Right lobe of liver (tissue), 6 donors: ENCODE measurements at regions not wholly inside any gene's neighbourhood (a gene's known extent, or its start where the extent isn't known, plus 50 kb on each side); places are given as distances from the start of the nearest gene placed in this dataset.

Experiments
- ATAC-seq, 4 donors: fragments of 200-7000 bp; cut with Tn5 transposase; one replicate each; pipeline ENCODE4 v1.9.1; 2020; ENCODE audit warnings: mild to moderate bottlenecking in 4 of 4, moderate library complexity in 4 of 4
- DNase-seq, 3 donors: peaks; one replicate each; pipeline ENCODE4 v3.0.0-alpha.2; 2020
- H3K27ac ChIP-seq, 3 donors: fragments of 200-600 bp; one replicate each; pipeline ENCODE4 v1.8.0; 2022
- H3K27me3 ChIP-seq, 2 donors: fragments of 200-600 bp; one replicate each; pipeline ENCODE4 v1.8.0; 2022
- H3K36me3 ChIP-seq, 4 donors: fragments of 200-600 bp; sonication (generic) in 1 of 4; one replicate each; pipeline versions ENCODE4 v1.5.1 to v1.8.0; 2017 to 2022; ENCODE audit warnings: control low read depth in 1 of 4
- H3K4me1 ChIP-seq, 4 donors: fragments of 200-600 bp; sonication (generic) in 1 of 4; one replicate each; pipeline versions ENCODE4 v1.5.1 to v1.8.0; 2017 to 2022; ENCODE audit warnings: control low read depth in 1 of 4
- H3K4me3 ChIP-seq, 3 donors: fragments of 200-600 bp; one replicate each; pipeline ENCODE4 v1.8.0; 2022
- H3K9me3 ChIP-seq, 4 donors: fragments of 200-600 bp; sonication (generic) in 1 of 4; one replicate each; pipeline versions ENCODE4 v1.5.1 to v1.8.0; 2017 to 2022; ENCODE audit warnings: control low read depth in 1 of 4
- POLR2A ChIP-seq: fragments of 450-650 bp; IDR thresholded peaks from one replicate; pipeline ENCODE4 v1.6.1; 2017; ENCODE audit warnings: antibody characterized with exemption, mild to moderate bottlenecking
- WGBS: methylation state at CpG from one replicate; pipeline ENCODE4 v1.1.6; 2018; ENCODE audit warnings: low coverage, low lambda C conversion rate; ENCODE audit not compliant: insufficient coverage; ENCODE audit errors: missing lambda C conversion rate; 5-methylcytosine and 5-hydroxymethylcytosine counted together
- intact Hi-C, 2 donors: fragments of 100-400 bp; cut with DNase I; formaldehyde crosslinking; loops; one replicate each; pipeline versions ENCODE4 v1.11.2 to v1.14.1; 2022
- TF ChIP-seq, protein P1 (sequence below), 4 donors: fragments of 200-600 bp in 3 of 4; fragments of 450-650 bp in 1 of 4; IDR thresholded peaks; one replicate each; pipeline versions ENCODE4 v1.5.1 to v1.8.0; 2016 to 2022; ENCODE audit warnings: antibody characterized with exemption in 4 of 4, mild to moderate bottlenecking in 2 of 4
- donor health status: DM: no; HTN: yes; CAD: no.
- donor health status: DM: no; HTN: no; CAD: no.
- donor health status: DM: no; HTN: no; CAD: no.
- donor health status: DM: no; HTN: yes; CAD: no.
- donor health status: DM: no; HTN: yes; CAD: no.

DNA sequence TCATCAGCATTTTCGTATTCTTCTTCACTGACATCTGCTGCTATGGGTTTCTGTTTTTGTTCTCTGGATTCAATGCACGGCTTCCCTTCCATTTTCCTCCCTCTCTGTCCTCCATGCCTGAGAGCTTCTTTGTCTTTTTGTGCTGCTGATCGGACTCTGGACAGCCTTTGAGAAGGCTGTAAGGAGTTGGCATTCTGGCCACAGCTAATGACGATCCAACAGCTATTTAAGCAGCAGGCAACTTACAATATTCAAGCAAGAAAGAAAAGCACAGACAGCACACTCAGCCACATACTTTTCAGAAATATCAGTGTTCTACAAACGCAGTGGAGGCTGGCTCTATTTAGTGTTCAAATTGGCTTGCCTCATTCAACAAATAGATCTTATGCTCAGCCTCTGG is 60.9 kb upstream of the ZC3H12C start:
- 38% methylated on average over 4 of the region's 5 CpGs for WGBS
- Histone ChIP-seq H3K4me1 (no peaks in the 10 kb centered on the region), H3K27me3 (no peaks in the 10 kb centered on the region), H3K9me3 (no peaks in the 10 kb centered on the region), H3K27ac (no peak overlapping the region), H3K4me3 (no peak overlapping the region), H3K36me3 (no peaks in the 10 kb centered on the region)
- TF ChIP-seq, protein P1, sequence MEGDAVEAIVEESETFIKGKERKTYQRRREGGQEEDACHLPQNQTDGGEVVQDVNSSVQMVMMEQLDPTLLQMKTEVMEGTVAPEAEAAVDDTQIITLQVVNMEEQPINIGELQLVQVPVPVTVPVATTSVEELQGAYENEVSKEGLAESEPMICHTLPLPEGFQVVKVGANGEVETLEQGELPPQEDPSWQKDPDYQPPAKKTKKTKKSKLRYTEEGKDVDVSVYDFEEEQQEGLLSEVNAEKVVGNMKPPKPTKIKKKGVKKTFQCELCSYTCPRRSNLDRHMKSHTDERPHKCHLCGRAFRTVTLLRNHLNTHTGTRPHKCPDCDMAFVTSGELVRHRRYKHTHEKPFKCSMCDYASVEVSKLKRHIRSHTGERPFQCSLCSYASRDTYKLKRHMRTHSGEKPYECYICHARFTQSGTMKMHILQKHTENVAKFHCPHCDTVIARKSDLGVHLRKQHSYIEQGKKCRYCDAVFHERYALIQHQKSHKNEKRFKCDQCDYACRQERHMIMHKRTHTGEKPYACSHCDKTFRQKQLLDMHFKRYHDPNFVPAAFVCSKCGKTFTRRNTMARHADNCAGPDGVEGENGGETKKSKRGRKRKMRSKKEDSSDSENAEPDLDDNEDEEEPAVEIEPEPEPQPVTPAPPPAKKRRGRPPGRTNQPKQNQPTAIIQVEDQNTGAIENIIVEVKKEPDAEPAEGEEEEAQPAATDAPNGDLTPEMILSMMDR (IDR thresholded peaks at IDR 0.05) = no peak
- TF ChIP-seq POLR2A = no peak
- intact Hi-C loops = no loop called here
- DNase-seq (no peak), ATAC-seq (no peak)

DNA sequence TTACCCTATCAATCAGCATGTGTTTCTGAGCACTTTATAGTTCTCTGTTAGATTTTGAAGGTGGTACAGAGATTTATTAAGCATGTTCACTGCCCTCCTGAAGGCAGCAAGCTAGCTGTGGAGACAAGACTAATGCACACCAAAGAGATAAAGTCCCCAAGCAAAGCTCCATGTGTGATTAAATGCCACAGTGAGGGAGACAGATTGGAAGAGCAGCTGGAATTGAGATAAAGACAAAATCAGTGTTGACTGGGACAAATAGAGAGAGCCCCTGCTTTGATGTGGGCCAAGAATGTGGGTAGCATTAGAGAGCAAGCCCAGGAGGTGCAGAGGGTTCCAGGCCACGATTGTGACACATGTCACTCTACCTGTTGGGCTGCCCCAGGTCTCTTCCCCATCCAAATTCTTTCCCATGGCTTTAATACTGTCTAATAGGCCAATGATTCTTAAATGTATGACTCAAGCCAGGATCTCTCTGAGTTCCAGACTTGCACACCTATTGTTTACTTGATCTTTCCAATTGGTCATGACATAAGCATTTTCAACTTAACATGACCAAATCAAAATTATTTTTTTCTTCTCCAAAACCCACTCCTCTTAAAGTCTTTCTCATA is 60.1 kb upstream of the ZC3H12C start:
- DNase-seq (no peak), ATAC-seq (no peak)
- Histone ChIP-seq H3K36me3 (no peaks in the 10 kb centered on the region), H3K4me3 (no peak overlapping the region), H3K27me3 (no peaks in the 10 kb centered on the region), H3K27ac (no peak overlapping the region), H3K9me3 (no peaks in the 10 kb centered on the region), H3K4me1 (no peaks in the 10 kb centered on the region)
- intact Hi-C loops = no loop called here
- TF ChIP-seq, protein P1 (IDR thresholded peaks at IDR 0.05) = no peak
- TF ChIP-seq POLR2A = no peak
- no CpG with 5 or more reads among the region's 1 CpG for WGBS

DNA sequence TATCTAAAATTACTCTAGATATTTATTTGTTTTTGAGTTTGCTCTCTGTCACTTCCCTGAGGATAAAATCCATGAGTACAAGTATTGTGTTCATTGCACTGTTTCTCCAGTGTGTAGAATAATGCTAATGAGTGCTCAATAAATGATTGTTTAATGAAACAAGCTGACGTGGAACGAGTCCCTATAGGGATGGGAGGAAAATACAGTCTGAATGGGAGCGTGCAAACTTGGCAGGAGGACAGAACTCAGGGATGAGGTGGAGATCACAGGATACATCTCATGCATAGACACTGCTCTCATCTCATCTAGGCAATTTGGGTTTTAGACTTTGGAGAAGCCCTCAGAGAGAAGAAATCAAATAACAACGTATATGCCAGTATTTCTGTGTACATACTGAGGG is 58.4 kb upstream of the ZC3H12C start:
- no peak for ATAC-seq
- intact Hi-C loops = no loop called here

DNA sequence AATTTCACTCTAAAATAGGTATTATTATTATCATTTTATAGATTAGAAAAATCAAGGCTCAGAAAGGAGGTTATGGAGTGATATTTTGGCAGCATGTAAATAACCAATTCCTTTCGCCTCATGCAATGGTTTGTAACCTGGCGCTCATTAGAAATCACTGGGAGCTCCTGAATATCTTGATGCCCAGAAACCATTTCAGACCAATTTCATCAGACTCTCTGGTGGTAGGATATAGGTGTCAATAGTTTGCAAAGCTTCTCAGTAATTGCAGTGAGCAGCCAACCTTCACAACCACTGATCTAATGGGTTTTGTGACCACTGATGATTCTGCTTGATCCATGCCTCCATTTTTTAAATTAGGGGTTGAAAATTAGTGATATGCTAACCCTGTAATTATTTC is 57.8 kb upstream of the ZC3H12C start:
- ATAC-seq = no peak

More for the DNA sequence above, 58.4 kb upstream of the ZC3H12C start:
- no peak overlapping the region for H3K27ac ChIP-seq
- H3K27me3 ChIP-seq = no peaks in the 10 kb centered on the region
- H3K36me3 ChIP-seq = no peaks in the 10 kb centered on the region
- no peak for TF ChIP-seq POLR2A
- TF ChIP-seq, protein P1 (IDR thresholded peaks at IDR 0.05) = no peak
- H3K9me3 ChIP-seq = no peaks in the 10 kb centered on the region
- H3K4me3 ChIP-seq = no peak overlapping the region
- no peaks in the 10 kb centered on the region for H3K4me1 ChIP-seq
- no peak for DNase-seq
- 49% methylated on average over 4 of the region's 4 CpGs for WGBS

More for the DNA sequence above, 57.8 kb upstream of the ZC3H12C start:
- no peak overlapping the region for H3K27ac ChIP-seq
- intact Hi-C loops = no loop called here
- 47% methylated on average over 2 of the region's 2 CpGs for WGBS
- H3K4me3 ChIP-seq = no peak overlapping the region
- no peak for DNase-seq
- no peaks in the 10 kb centered on the region for H3K9me3 ChIP-seq
- H3K36me3 ChIP-seq = no peaks in the 10 kb centered on the region
- H3K27me3 ChIP-seq = no peaks in the 10 kb centered on the region
- TF ChIP-seq, protein P1 (IDR thresholded peaks at IDR 0.05) = no peak
- no peak for TF ChIP-seq POLR2A
- H3K4me1 ChIP-seq = no peaks in the 10 kb centered on the region
